ENCODE measurements at regions not wholly inside any gene's neighbourhood (a gene's known extent, or its start where the extent isn't known, plus 50 kb on each side); places are given as distances from the start of the nearest gene placed in this dataset.

DNA sequence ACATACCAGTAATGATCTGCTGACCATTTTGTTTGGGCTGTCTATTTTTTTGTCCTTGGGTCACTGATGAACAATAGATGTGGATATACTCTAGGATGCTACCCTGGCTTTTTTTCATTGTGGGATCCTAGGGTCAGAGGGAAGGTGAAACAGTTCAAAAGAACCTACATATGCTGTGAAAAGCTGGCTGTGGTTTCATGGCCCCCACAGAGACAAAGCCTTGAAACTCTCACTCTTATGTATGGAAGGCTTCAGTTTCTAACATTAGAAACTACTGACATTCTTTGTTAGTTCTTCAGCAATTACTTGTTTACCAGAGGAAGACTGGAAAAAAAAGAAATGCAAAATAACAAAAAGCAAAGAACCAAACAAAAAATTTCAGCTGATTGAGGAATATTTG, 250.7 kb downstream of the FAT3 start:
- Histone ChIP-seq H3K9ac (ENCODE audit: low read depth in 1 of 2, low read length in 2 of 2) (no peak overlapping the region), H3K4me3 (ENCODE audit: low read depth in 1 of 3, low read length in 3 of 3) (no peak overlapping the region), H3K27ac (ENCODE audit: low read depth in 1 of 2, low read length in 2 of 2) (no peak overlapping the region), H3K27me3 (ENCODE audit: control insufficient read depth in 4 of 4, insufficient read depth in 4 of 4, low read length in 3 of 4) (no peaks in the 10 kb centered on the region), H3K36me3 (ENCODE audit: control insufficient read depth in 4 of 4, insufficient read depth in 3 of 4, low read depth in 1 of 4, low read length in 3 of 4) (no peaks in the 10 kb centered on the region), H3K4me1 (ENCODE audit: control insufficient read depth in 4 of 4, insufficient read depth in 4 of 4, low read length in 3 of 4) (no peaks in the 10 kb centered on the region), H3K9me3 (ENCODE audit: control insufficient read depth in 4 of 4, low read length in 3 of 4) (no peaks in the 10 kb centered on the region)
- no peak for DNase-seq (ENCODE audit: low spot score)
- no peak for TF ChIP-seq SP1 (IDR thresholded peaks at IDR 0.05)
- TF ChIP-seq, protein P1, sequence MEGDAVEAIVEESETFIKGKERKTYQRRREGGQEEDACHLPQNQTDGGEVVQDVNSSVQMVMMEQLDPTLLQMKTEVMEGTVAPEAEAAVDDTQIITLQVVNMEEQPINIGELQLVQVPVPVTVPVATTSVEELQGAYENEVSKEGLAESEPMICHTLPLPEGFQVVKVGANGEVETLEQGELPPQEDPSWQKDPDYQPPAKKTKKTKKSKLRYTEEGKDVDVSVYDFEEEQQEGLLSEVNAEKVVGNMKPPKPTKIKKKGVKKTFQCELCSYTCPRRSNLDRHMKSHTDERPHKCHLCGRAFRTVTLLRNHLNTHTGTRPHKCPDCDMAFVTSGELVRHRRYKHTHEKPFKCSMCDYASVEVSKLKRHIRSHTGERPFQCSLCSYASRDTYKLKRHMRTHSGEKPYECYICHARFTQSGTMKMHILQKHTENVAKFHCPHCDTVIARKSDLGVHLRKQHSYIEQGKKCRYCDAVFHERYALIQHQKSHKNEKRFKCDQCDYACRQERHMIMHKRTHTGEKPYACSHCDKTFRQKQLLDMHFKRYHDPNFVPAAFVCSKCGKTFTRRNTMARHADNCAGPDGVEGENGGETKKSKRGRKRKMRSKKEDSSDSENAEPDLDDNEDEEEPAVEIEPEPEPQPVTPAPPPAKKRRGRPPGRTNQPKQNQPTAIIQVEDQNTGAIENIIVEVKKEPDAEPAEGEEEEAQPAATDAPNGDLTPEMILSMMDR (IDR thresholded peaks at IDR 0.05; ENCODE audit: low read depth, low read length, missing input control): no peak
- TF ChIP-seq GABPA (IDR thresholded peaks at IDR 0.05 in 1 of 2, conservative IDR thresholded peaks at IDR 0.05 in 1 of 2): no peak
- TF ChIP-seq FOXA2 (IDR thresholded peaks at IDR 0.05): no peak

DNA sequence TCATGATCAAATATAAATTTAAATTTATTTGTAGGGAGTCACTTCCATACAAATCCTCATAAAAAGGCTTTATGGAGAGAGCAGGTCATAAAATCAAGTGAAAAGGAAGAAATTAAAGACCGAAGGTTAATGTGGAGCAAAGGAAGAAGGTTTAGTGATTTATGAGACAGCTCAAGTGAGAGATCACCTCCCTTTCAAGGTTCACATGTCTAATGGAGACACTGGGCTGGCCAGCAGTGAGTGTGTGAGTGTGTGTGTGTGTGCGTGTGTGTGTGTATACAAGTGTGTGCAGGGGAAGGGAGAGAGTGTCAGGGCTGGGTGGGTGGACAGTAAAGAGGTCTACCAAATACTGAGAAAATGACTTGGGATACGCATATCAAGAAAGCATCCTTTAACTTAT, 251.2 kb downstream of the FAT3 start:
- Histone ChIP-seq H3K9ac (ENCODE audit: low read depth in 1 of 2, low read length in 2 of 2) (no peak overlapping the region), H3K27me3 (ENCODE audit: control insufficient read depth in 4 of 4, insufficient read depth in 4 of 4, low read length in 3 of 4) (no peaks in the 10 kb centered on the region), H3K4me1 (ENCODE audit: control insufficient read depth in 4 of 4, insufficient read depth in 4 of 4, low read length in 3 of 4) (no peaks in the 10 kb centered on the region), H3K27ac (ENCODE audit: low read depth in 1 of 2, low read length in 2 of 2) (no peak overlapping the region), H3K4me3 (ENCODE audit: low read depth in 1 of 3, low read length in 3 of 3) (no peak overlapping the region), H3K36me3 (ENCODE audit: control insufficient read depth in 4 of 4, insufficient read depth in 3 of 4, low read depth in 1 of 4, low read length in 3 of 4) (no peaks in the 10 kb centered on the region), H3K9me3 (ENCODE audit: control insufficient read depth in 4 of 4, low read length in 3 of 4) (no peaks in the 10 kb centered on the region)
- TF ChIP-seq TAF1 (conservative IDR thresholded peaks at IDR 0.05) (no peak), HNF4G (IDR thresholded peaks at IDR 0.05) (no peak), RAD21 (IDR thresholded peaks at IDR 0.05) (no peak), HNF4A (conservative IDR thresholded peaks at IDR 0.05) (no peak)
- TF ChIP-seq, protein P2, sequence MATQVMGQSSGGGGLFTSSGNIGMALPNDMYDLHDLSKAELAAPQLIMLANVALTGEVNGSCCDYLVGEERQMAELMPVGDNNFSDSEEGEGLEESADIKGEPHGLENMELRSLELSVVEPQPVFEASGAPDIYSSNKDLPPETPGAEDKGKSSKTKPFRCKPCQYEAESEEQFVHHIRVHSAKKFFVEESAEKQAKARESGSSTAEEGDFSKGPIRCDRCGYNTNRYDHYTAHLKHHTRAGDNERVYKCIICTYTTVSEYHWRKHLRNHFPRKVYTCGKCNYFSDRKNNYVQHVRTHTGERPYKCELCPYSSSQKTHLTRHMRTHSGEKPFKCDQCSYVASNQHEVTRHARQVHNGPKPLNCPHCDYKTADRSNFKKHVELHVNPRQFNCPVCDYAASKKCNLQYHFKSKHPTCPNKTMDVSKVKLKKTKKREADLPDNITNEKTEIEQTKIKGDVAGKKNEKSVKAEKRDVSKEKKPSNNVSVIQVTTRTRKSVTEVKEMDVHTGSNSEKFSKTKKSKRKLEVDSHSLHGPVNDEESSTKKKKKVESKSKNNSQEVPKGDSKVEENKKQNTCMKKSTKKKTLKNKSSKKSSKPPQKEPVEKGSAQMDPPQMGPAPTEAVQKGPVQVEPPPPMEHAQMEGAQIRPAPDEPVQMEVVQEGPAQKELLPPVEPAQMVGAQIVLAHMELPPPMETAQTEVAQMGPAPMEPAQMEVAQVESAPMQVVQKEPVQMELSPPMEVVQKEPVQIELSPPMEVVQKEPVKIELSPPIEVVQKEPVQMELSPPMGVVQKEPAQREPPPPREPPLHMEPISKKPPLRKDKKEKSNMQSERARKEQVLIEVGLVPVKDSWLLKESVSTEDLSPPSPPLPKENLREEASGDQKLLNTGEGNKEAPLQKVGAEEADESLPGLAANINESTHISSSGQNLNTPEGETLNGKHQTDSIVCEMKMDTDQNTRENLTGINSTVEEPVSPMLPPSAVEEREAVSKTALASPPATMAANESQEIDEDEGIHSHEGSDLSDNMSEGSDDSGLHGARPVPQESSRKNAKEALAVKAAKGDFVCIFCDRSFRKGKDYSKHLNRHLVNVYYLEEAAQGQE (IDR thresholded peaks at IDR 0.05): no peak
- TF ChIP-seq, protein P1 (IDR thresholded peaks at IDR 0.05; ENCODE audit: low read depth, low read length, missing input control): no peak
- TF ChIP-seq, protein P3, sequence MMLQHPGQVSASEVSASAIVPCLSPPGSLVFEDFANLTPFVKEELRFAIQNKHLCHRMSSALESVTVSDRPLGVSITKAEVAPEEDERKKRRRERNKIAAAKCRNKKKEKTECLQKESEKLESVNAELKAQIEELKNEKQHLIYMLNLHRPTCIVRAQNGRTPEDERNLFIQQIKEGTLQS (IDR thresholded peaks at IDR 0.05): no peak
- no peak for DNase-seq (ENCODE audit: low spot score)
- WGBS: 83% methylated on average over 3 of the region's 3 CpGs

Measured in liver (tissue), 8 donors.